ENCODE measurements at regions not wholly inside any gene's neighbourhood (a gene's known extent, or its start where the extent isn't known, plus 50 kb on each side); places are given as distances from the start of the nearest gene placed in this dataset.

GRCh38 chr13:40344270-40345148 lies 321.9 kb downstream of the FOXO1 start:
- Histone ChIP-seq H3K4me1 (ENCODE audit: control insufficient read depth, extremely low read depth, insufficient read depth, low read length) (no peaks in the 10 kb centered on the region), H3K27ac (ENCODE audit: control insufficient read depth, insufficient read depth, low read length) (no peak overlapping the region), H3K79me2 (ENCODE audit: control insufficient read depth, insufficient read depth, low read length) (no peaks in the 10 kb centered on the region), H3K4me2 (ENCODE audit: control insufficient read depth, extremely low read depth, insufficient read depth, low read depth, low read length) (no peak overlapping the region), H3K9me1 (ENCODE audit: control insufficient read depth, extremely low read depth, insufficient read depth, low read length) (no peaks in the 10 kb centered on the region), H3K9me3 (ENCODE audit: control insufficient read depth, low read depth, low read length) (no peaks in the 10 kb centered on the region), H3K36me3 (ENCODE audit: control insufficient read depth in 2 of 2, extremely low read depth in 1 of 2, insufficient read depth in 2 of 2, low read length in 2 of 2) (no peaks in the 10 kb centered on the region), H3K9ac (ENCODE audit: control insufficient read depth, extremely low read depth, insufficient read depth, low read length) (no peak overlapping the region), H2AFZ (ENCODE audit: control insufficient read depth, low read length) (no peak overlapping the region), H3K4me3 (ENCODE audit: control insufficient read depth in 2 of 3, extremely low read depth in 1 of 3, insufficient read depth in 2 of 3, low read depth in 1 of 3, low read length in 3 of 3) (no peak overlapping the region), H4K20me1 (ENCODE audit: control insufficient read depth, extremely low read depth, insufficient read depth, low read length) (no peaks in the 10 kb centered on the region), H3K27me3 (ENCODE audit: control insufficient read depth, extremely low read depth, insufficient read depth, low read length) (no peaks in the 10 kb centered on the region)
- DNase-seq (ENCODE audit: low read depth, low spot score) (no peak), FAIRE-seq (no peak)
- dilution Hi-C loops (cut with MboI; ENCODE audit: extremely low pct_ligation_motif_present, low sequenced_read_pairs), result no loop called here
- TF ChIP-seq CTCF (optimal IDR thresholded peaks at IDR 0.05 in 1 of 3, IDR thresholded peaks at IDR 0.05 in 1 of 3, conservative IDR thresholded peaks at IDR 0.05 in 1 of 3; ENCODE audit: extremely low read depth in 1 of 3, insufficient read depth in 2 of 3, low read length in 3 of 3), result no peak
- no peak for TF ChIP-seq EZH2 (IDR thresholded peaks at IDR 0.05; ENCODE audit: low read length)

- Histone ChIP-seq H3K79me2 (ENCODE audit: control insufficient read depth, insufficient read depth, low read length) (no peaks in the 10 kb centered on the region), H3K27ac (ENCODE audit: control insufficient read depth, insufficient read depth, low read length) (no peak overlapping the region), H3K4me3 (ENCODE audit: control insufficient read depth in 2 of 3, extremely low read depth in 1 of 3, insufficient read depth in 2 of 3, low read depth in 1 of 3, low read length in 3 of 3) (no peak overlapping the region), H3K9me1 (ENCODE audit: control insufficient read depth, extremely low read depth, insufficient read depth, low read length) (no peaks in the 10 kb centered on the region), H3K4me1 (ENCODE audit: control insufficient read depth, extremely low read depth, insufficient read depth, low read length) (no peaks in the 10 kb centered on the region), H4K20me1 (ENCODE audit: control insufficient read depth, extremely low read depth, insufficient read depth, low read length) (no peaks in the 10 kb centered on the region), H3K27me3 (ENCODE audit: control insufficient read depth, extremely low read depth, insufficient read depth, low read length) (no peaks in the 10 kb centered on the region), H3K9me3 (ENCODE audit: control insufficient read depth, low read depth, low read length) (no peaks in the 10 kb centered on the region), H3K4me2 (ENCODE audit: control insufficient read depth, extremely low read depth, insufficient read depth, low read depth, low read length) (no peak overlapping the region), H2AFZ (ENCODE audit: control insufficient read depth, low read length) (no peak overlapping the region), H3K36me3 (ENCODE audit: control insufficient read depth in 2 of 2, extremely low read depth in 1 of 2, insufficient read depth in 2 of 2, low read length in 2 of 2) (no peaks in the 10 kb centered on the region), H3K9ac (ENCODE audit: control insufficient read depth, extremely low read depth, insufficient read depth, low read length) (no peak overlapping the region)
- no peak for FAIRE-seq
- no peak for TF ChIP-seq EZH2 (IDR thresholded peaks at IDR 0.05; ENCODE audit: low read length)
- TF ChIP-seq CTCF (optimal IDR thresholded peaks at IDR 0.05 in 1 of 3, IDR thresholded peaks at IDR 0.05 in 1 of 3, conservative IDR thresholded peaks at IDR 0.05 in 1 of 3; ENCODE audit: extremely low read depth in 1 of 3, insufficient read depth in 2 of 3, low read length in 3 of 3), result no peak
- no peak for DNase-seq (ENCODE audit: low read depth, low spot score)
- dilution Hi-C loops (cut with MboI; ENCODE audit: extremely low pct_ligation_motif_present, low sequenced_read_pairs), result no loop called here
Measured at GRCh38 chr13:40345149-40345514, 321.3 kb downstream of the FOXO1 start.

All from keratinocyte (primary cell).